AG09319 (cell line): ENCODE measurements at regions not wholly inside any gene's neighbourhood (a gene's known extent, or its start where the extent isn't known, plus 50 kb on each side); places are given as distances from the start of the nearest gene placed in this dataset.

Experiments
- DNase-seq: peaks from one replicate; pipeline ENCODE4 v3.0.0-alpha.2; 2010; ENCODE audit warnings: low read depth; ENCODE audit errors: extremely low read depth
- TF ChIP-seq, protein P1 (sequence below): IDR thresholded peaks from 2 replicates; pipeline ENCODE4 v1.5.1; 2011; ENCODE audit warnings: low read depth, mild to moderate bottlenecking, inconsistent platforms, low read length, moderate library complexity

DNA sequence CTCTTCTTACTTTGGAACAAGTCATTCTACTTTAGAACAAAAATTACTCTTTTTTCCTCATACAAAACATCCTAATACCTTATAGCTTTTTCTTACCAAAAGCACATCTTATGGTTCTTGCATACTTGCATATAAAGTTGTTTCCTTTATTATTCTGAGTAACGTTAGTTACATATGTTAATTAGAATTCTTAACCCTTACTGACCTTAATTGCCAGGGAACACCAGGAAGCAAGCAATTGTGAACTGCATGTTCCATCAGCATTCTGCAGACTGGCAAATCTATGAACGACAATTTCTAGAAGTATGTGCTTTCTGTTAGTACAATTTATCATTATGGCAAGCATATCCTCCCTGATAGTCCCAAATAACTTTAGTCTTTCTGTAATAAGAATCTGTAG, 831.0 kb downstream of the C6orf118 start:
- no peak for DNase-seq
- TF ChIP-seq, protein P1, sequence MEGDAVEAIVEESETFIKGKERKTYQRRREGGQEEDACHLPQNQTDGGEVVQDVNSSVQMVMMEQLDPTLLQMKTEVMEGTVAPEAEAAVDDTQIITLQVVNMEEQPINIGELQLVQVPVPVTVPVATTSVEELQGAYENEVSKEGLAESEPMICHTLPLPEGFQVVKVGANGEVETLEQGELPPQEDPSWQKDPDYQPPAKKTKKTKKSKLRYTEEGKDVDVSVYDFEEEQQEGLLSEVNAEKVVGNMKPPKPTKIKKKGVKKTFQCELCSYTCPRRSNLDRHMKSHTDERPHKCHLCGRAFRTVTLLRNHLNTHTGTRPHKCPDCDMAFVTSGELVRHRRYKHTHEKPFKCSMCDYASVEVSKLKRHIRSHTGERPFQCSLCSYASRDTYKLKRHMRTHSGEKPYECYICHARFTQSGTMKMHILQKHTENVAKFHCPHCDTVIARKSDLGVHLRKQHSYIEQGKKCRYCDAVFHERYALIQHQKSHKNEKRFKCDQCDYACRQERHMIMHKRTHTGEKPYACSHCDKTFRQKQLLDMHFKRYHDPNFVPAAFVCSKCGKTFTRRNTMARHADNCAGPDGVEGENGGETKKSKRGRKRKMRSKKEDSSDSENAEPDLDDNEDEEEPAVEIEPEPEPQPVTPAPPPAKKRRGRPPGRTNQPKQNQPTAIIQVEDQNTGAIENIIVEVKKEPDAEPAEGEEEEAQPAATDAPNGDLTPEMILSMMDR, result no peak

DNA sequence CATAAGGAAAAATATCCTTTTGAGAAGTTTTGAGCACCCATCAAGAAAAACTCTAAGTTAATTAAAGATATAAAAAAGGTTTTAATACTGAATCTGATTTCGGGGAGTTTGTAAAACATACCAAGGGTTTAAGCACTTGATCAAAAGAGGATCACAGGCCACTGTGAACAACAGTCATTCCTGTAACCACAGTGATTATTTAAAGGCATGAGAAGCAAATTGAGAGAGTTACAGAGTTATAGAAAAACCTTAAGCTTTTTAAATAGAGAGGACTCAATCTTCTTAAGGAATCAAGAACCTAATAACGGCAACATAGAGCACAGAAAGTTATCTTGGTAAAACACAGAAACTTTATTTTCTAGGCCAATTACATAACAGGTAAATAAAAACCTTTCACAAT, 831.6 kb downstream of the C6orf118 start:
- no peak for DNase-seq
- TF ChIP-seq, protein P1, result no peak

DNA sequence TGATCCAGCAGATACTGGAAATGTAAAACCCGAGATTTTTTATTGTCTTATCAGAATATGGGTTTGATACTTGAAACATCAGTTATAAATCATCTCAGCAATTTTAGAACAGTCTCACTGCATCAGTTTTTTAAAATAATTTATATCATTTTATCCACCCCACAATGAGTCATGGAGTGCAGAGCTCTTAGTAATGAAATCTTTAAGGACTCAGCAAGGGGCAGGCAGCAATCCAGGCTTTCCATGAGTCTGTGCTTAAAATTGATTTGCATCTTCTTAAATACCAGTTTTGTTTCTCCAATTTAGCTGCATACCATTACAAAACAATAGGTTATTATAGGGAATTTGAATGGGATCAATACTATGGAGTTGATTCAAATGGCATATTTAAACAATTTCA, 832.3 kb downstream of the C6orf118 start:
- DNase-seq, result no peak
- TF ChIP-seq, protein P1, result no peak

DNA sequence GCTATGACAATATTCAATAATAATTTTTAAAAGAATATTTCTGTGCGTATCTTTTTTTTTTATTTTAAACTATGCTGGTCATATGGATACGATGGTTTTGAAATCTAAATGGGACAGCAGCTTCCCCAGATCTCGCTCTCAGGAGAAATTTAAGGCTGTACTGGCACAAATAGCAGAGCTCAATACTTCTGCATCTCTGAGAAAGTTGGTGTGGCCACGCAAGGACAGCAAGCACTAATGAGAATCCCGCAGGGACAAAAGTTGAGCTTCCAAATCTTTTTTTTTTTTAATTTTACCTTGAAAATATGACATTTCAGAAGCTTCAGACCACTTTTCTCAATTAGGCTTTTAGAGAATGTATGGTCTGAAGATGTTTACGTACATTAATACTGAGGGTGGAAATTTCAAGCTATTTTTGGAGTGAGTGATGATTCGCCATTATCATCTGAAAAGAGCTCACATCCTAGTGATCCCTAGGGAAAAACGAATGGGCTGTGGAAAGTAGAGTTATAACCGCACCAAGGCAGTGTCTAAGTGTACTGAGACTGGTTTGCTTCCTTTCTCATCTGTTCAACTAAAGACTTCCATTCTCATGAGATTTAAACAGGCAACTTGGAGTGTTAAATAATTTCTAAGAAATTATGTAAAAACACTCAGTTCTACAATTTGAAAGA, 840.0 kb downstream of the C6orf118 start:
- TF ChIP-seq, protein P1, result no peak
- no peak for DNase-seq

DNA sequence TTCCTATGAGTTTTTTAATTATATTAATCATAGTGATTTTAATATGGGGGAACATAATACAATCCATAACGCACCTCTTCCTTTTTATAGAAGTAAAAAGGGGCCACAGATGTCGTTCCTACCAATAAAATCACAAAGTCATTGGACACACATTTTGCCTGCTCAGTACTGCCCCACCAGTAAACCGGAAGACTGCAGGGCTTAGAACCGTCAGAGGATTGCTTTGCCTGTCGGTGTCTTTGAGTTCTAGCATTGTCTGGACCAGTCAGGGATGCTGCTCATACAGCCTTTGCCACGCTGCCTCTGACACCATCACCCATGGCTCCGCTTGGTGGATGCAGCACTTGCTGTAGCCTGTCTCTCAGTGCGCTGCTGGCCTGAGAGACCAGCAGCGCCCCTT, 853.6 kb downstream of the C6orf118 start:
- TF ChIP-seq, protein P1, result no peak
- no peak for DNase-seq

DNA sequence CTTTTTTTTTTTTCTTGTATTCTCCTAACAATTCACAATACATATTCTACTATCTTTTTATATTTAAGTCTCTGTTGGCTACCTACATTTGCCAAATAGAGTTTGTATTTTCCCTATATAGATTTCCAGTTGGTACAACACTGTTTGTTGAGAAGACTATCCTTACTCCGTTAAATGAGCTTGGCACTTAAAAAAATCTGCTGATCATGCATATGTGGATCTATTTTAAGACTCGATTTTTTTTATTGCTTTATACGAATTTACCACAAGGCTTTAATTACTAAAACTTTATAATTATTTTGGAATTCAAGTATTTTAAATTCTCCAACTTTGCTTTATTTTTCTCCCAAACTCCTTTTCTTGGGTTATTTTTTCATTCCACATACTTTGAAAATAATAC, 855.6 kb downstream of the C6orf118 start:
- DNase-seq, result no peak
- TF ChIP-seq, protein P1, result no peak

DNA sequence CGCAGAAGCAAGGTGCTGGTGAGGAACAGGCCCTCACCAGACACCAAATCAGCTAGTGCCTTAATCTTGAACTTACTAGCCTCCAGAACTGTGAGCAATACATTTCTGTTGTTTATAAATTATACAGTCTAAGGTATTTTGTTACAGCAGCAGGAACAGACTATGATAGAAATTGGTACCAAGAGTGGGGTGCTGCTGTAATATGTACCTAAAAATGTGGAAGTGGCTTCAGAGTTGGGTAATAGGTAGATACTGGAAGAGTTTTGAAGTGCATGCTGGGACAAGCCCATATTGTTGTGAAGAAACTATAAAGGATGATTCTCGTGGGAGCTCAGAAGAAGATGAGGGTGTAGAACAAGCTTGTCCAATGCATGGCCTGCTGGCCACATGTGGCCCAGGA, 866.8 kb downstream of the C6orf118 start:
- DNase-seq, result no peak

More for the DNA sequence above, 866.8 kb downstream of the C6orf118 start:
- TF ChIP-seq, protein P1, result no peak
